ENCODE measurements at regions not wholly inside any gene's neighbourhood (a gene's known extent, or its start where the extent isn't known, plus 50 kb on each side); places are given as distances from the start of the nearest gene placed in this dataset.

DNA sequence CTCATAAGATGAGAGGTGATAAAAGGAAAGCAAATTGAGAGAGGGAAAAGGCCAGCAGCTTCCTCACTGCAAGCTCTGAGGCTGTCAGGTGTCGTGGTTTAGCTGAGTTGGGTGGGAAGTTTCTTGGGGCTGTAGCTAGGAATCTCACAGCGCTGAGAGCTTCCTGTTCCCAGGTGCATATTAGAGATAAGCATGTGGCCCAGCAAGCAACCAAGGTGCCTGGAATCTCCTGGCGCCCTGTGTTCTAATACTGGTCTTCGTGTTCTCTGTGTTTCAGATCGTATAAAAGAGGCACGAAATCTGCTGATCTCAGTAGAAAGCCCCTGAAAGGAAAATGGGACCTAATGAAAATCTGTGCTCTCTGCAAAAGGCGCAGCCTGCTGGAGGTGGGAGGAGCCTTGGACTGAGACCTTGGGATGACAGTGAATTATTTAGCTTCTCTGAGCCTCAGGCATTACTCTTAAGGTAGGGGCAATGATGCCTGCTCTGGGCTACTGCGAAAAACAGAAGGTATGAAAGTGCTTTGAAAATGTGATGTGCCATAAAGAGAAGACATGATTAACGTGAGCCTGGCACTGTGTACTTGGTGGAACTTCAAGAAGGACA, 499.9 kb downstream of the TBL1XR1 start:
- Histone ChIP-seq H3K27me3 (ENCODE audit: control insufficient read depth in 1 of 2, insufficient read depth in 2 of 2, low read length in 2 of 2) (no peaks in the 10 kb centered on the region), H4K20me1 (ENCODE audit: insufficient read depth, low read length) (no peaks in the 10 kb centered on the region), H3K9me3 (ENCODE audit: low read length) (no peaks in the 10 kb centered on the region), H3K79me2 (ENCODE audit: insufficient read depth, low read length) (no peaks in the 10 kb centered on the region), H2AFZ (ENCODE audit: low read length) (no peak overlapping the region), H3K36me3 (replicated peaks in 1 of 2; ENCODE audit: control insufficient read depth in 1 of 2, insufficient read depth in 2 of 2, low read length in 2 of 2) (no peaks in the 10 kb centered on the region), H3K27ac (ENCODE audit: extremely low read length, insufficient read depth, low read length) (no peak overlapping the region), H3K4me3 (replicated peaks in 1 of 3; ENCODE audit: insufficient read depth in 1 of 3, low read depth in 2 of 3, low read length in 3 of 3) (no peak overlapping the region), H3K4me1 (ENCODE audit: insufficient read depth, low read length) (no peaks in the 10 kb centered on the region), H3K9ac (ENCODE audit: insufficient read depth, low read depth, low read length) (no peak overlapping the region), H3K4me2 (ENCODE audit: low read depth, low read length) (no peak overlapping the region)
- DNase-seq (ENCODE audit: low spot score) (no peak), FAIRE-seq (no peak), ATAC-seq (no peak)
- TF ChIP-seq MAFK (conservative IDR thresholded peaks at IDR 0.05 in 1 of 2, IDR thresholded peaks at IDR 0.05 in 1 of 2; ENCODE audit: low read length in 2 of 2) (0 out of 4 replicates have a peak, but pooled peaks of 1 of the 2 experiments have one; percentile 11), NCOA1 (CRISPR knock-in tag; IDR thresholded peaks at IDR 0.05) (no peak)
- POLR2A ChIA-PET, result no interaction called here
- CTCF ChIA-PET (ENCODE audit: low intra/inter-chr PET ratio, low total read pairs), result no interaction called here
- WGBS (ENCODE audit: low lambda C conversion rate), result 6% methylated on average over 9 of the region's 9 CpGs
- BruUV-seq (replicated peaks), result no TSS peak
- intact Hi-C loops (cut with micrococcal nuclease; ENCODE audit: unreplicated experiment) (no loop called here), in situ Hi-C loops (cut with HindIII; ENCODE audit: extremely low pct_ligation_motif_present, low pct_unique_long_range_greater_than_20kb) (no loop called here)

- Histone ChIP-seq H3K36me3 (replicated peaks in 1 of 2; ENCODE audit: control insufficient read depth in 1 of 2, insufficient read depth in 2 of 2, low read length in 2 of 2) (no peaks in the 10 kb centered on the region), H3K4me2 (ENCODE audit: low read depth, low read length) (no peak overlapping the region), H3K79me2 (ENCODE audit: insufficient read depth, low read length) (no peaks in the 10 kb centered on the region), H3K27me3 (ENCODE audit: control insufficient read depth in 1 of 2, insufficient read depth in 2 of 2, low read length in 2 of 2) (no peaks in the 10 kb centered on the region), H3K9ac (ENCODE audit: insufficient read depth, low read depth, low read length) (no peak overlapping the region), H3K27ac (ENCODE audit: extremely low read length, insufficient read depth, low read length) (no peak overlapping the region), H3K9me3 (ENCODE audit: low read length) (no peaks in the 10 kb centered on the region), H4K20me1 (ENCODE audit: insufficient read depth, low read length) (no peaks in the 10 kb centered on the region), H3K4me3 (replicated peaks in 1 of 3; ENCODE audit: insufficient read depth in 1 of 3, low read depth in 2 of 3, low read length in 3 of 3) (no peak overlapping the region), H3K4me1 (ENCODE audit: insufficient read depth, low read length) (no peaks in the 10 kb centered on the region), H2AFZ (ENCODE audit: low read length) (no peak overlapping the region)
- no peak for ATAC-seq
- ChIA-PET CTCF (ENCODE audit: low intra/inter-chr PET ratio, low total read pairs) (no interaction called here), POLR2A (no interaction called here)
- in situ Hi-C loops (cut with HindIII; ENCODE audit: extremely low pct_ligation_motif_present, low pct_unique_long_range_greater_than_20kb), result no loop called here
- DNase-seq (ENCODE audit: low spot score), result no peak
- no peak for FAIRE-seq
- intact Hi-C loops (cut with micrococcal nuclease; ENCODE audit: unreplicated experiment), result no loop called here
- 0% methylated on average over 4 of the region's 4 CpGs for WGBS (ENCODE audit: low lambda C conversion rate)
- no TSS peak for BruUV-seq (replicated peaks)
- TF ChIP-seq SRSF9 (IDR thresholded peaks at IDR 0.05; ENCODE audit: borderline replicate concordance, insufficient read depth, low read depth, low read length, poor library complexity, severe bottlenecking) (no peak), ZNF337 (CRISPR knock-in tag; IDR thresholded peaks at IDR 0.05; ENCODE audit: borderline replicate concordance, low read depth) (no peak), RXRB (CRISPR knock-in tag; IDR thresholded peaks at IDR 0.05; ENCODE audit: borderline replicate concordance) (no peak), RFXAP (CRISPR knock-in tag; IDR thresholded peaks at IDR 0.05; ENCODE audit: borderline replicate concordance) (no peak), ZNF570 (CRISPR knock-in tag; IDR thresholded peaks at IDR 0.05; ENCODE audit: borderline replicate concordance) (no peak), ZNF160 (CRISPR knock-in tag; IDR thresholded peaks at IDR 0.05) (no peak), AKAP8 (CRISPR knock-in tag; IDR thresholded peaks at IDR 0.05) (no peak), KDM4B (CRISPR knock-in tag; IDR thresholded peaks at IDR 0.05) (no peak), XRCC5 (optimal IDR thresholded peaks at IDR 0.05; ENCODE audit: low read length) (no peak), ZNF180 (CRISPR knock-in tag; IDR thresholded peaks at IDR 0.05; ENCODE audit: borderline replicate concordance, low read depth) (no peak), ZNF263 (CRISPR knock-in tag; IDR thresholded peaks at IDR 0.05) (no peak), HNF4A (CRISPR knock-in tag; IDR thresholded peaks at IDR 0.05) (no peak), HNRNPLL (IDR thresholded peaks at IDR 0.05; ENCODE audit: low read depth, low read length, poor library complexity, severe bottlenecking) (no peak)
- TF ChIP-seq, protein P1, sequence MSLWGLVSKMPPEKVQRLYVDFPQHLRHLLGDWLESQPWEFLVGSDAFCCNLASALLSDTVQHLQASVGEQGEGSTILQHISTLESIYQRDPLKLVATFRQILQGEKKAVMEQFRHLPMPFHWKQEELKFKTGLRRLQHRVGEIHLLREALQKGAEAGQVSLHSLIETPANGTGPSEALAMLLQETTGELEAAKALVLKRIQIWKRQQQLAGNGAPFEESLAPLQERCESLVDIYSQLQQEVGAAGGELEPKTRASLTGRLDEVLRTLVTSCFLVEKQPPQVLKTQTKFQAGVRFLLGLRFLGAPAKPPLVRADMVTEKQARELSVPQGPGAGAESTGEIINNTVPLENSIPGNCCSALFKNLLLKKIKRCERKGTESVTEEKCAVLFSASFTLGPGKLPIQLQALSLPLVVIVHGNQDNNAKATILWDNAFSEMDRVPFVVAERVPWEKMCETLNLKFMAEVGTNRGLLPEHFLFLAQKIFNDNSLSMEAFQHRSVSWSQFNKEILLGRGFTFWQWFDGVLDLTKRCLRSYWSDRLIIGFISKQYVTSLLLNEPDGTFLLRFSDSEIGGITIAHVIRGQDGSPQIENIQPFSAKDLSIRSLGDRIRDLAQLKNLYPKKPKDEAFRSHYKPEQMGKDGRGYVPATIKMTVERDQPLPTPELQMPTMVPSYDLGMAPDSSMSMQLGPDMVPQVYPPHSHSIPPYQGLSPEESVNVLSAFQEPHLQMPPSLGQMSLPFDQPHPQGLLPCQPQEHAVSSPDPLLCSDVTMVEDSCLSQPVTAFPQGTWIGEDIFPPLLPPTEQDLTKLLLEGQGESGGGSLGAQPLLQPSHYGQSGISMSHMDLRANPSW (CRISPR knock-in tag; IDR thresholded peaks at IDR 0.05; ENCODE audit: borderline replicate concordance), result no peak
Measured at GRCh38 chr3:176696816-176697215, 500.5 kb downstream of the TBL1XR1 start.
